H1 (cell line): ENCODE measurements at regions not wholly inside any gene's neighbourhood (a gene's known extent, or its start where the extent isn't known, plus 50 kb on each side); places are given as distances from the start of the nearest gene placed in this dataset.

Source experiments
- CTCF ChIA-PET: fragments of 300-600 bp; sonication (Branson Sonifier 250); formaldehyde crosslinking; loops from one replicate; lab custom pipeline; 2021; ENCODE audit not compliant: partially characterized antibody; lab: Charles Lee
- POLR2A ChIA-PET: fragments of 300-600 bp; sonication (Branson Sonifier 250); formaldehyde crosslinking; loops from one replicate; lab custom pipeline; 2021; ENCODE audit warnings: inconsistent platforms; ENCODE audit not compliant: partially characterized antibody; lab: Charles Lee
- DNase-seq, 2 experiments: peaks; one replicate each; pipeline versions ENCODE4 v3.0.0 to v3.0.0-alpha.2; 2010 to 2022; ENCODE audit warnings: low spot score in 2 of 2, low read depth in 1 of 2, mixed read lengths in 1 of 2
- FAIRE-seq: peaks from 2 replicates; lab custom pipeline; 2011; peaks lifted over from hg19 to GRCh38; lab: Jason Lieb, UNC
- H2AFZ ChIP-seq: 2 replicates; pipeline ENCODE4 v1.8.1; 2012; ENCODE audit warnings: low read length, inconsistent platforms
- H2AK5ac ChIP-seq: 2 replicates; pipeline ENCODE4 v1.6.1; 2013; ENCODE audit warnings: low read depth, low read length
- H2BK120ac ChIP-seq: replicated peaks from 2 replicates; pipeline ENCODE3; 2013; ENCODE audit warnings: low read depth, low read length, inconsistent platforms
- H2BK12ac ChIP-seq: 2 replicates; pipeline ENCODE4 v1.6.1; 2013; ENCODE audit warnings: low read depth, low read length
- H2BK15ac ChIP-seq: 2 replicates; pipeline ENCODE4 v1.6.1; 2013; ENCODE audit warnings: low read length
- H2BK20ac ChIP-seq: 2 replicates; pipeline ENCODE4 v1.6.1; 2013; ENCODE audit warnings: low read length
- H2BK5ac ChIP-seq: 2 replicates; pipeline ENCODE4 v1.6.1; 2013; ENCODE audit warnings: low read depth, low read length
- H3K14ac ChIP-seq: 2 replicates; pipeline ENCODE4 v1.6.1; 2013; ENCODE audit warnings: inconsistent platforms; ENCODE audit not compliant: insufficient read length
- H3K18ac ChIP-seq: 2 replicates; pipeline ENCODE4 v1.6.1; 2013; ENCODE audit warnings: low read length; ENCODE audit errors: extremely low read depth
- H3K23ac ChIP-seq: 2 replicates; pipeline ENCODE4 v1.6.1; 2013; ENCODE audit warnings: inconsistent platforms; ENCODE audit not compliant: insufficient read length
- H3K23me2 ChIP-seq: 2 replicates; pipeline ENCODE4 v1.6.1; 2013; ENCODE audit warnings: low read depth, low read length
- H3K27ac ChIP-seq: 2 replicates; pipeline ENCODE4 v1.6.1; 2011; ENCODE audit warnings: low read depth, low read length, inconsistent platforms
- H3K27me3 ChIP-seq, 4 experiments: replicated peaks in 1 of 4; 1 replicate in 1 of 4; 2 replicates in 3 of 4; pipeline versions ENCODE4 v1.6.1 to v1.8.1; 2011 to 2013; ENCODE audit warnings: low read length in 3 of 4, mild to moderate bottlenecking in 3 of 4, inconsistent platforms in 2 of 4, mixed read lengths in 2 of 4, moderate library complexity in 1 of 4; ENCODE audit not compliant: control insufficient read depth in 3 of 4, insufficient read depth in 3 of 4; ENCODE audit errors: extremely low read depth in 1 of 4
- H3K36me3 ChIP-seq, 4 experiments: 2 replicates each; pipeline versions ENCODE4 v1.6.1 to v1.8.1; 2011 to 2013; ENCODE audit warnings: mild to moderate bottlenecking in 4 of 4, low read length in 3 of 4, moderate library complexity in 2 of 4, control low read depth in 1 of 4, inconsistent platforms in 1 of 4; ENCODE audit not compliant: insufficient read depth in 4 of 4, control insufficient read depth in 2 of 4
- H3K4ac ChIP-seq: replicated peaks from 2 replicates; pipeline ENCODE3; 2013; ENCODE audit warnings: low read length, low read depth, mixed read lengths, inconsistent platforms; ENCODE audit not compliant: insufficient read length
- H3K4me1 ChIP-seq, 4 experiments: replicated peaks in 1 of 4; 1 replicate in 1 of 4; 2 replicates in 3 of 4; pipeline versions ENCODE4 v1.6.1 to v1.8.1; 2011 to 2013; ENCODE audit warnings: low read length in 3 of 4, inconsistent platforms in 2 of 4, mixed read lengths in 1 of 4; ENCODE audit not compliant: insufficient read depth in 4 of 4, control insufficient read depth in 3 of 4
- H3K4me2 ChIP-seq, 2 experiments: 2 replicates each; pipeline versions ENCODE4 v1.6.1 to v1.8.1; 2011 to 2013; ENCODE audit warnings: low read depth in 2 of 2, low read length in 2 of 2, control low read depth in 1 of 2, inconsistent platforms in 1 of 2, mild to moderate bottlenecking in 1 of 2; ENCODE audit not compliant: insufficient read depth in 1 of 2
- H3K4me3 ChIP-seq, 4 experiments: fragments of 200-600, 300-600 bp in 1 of 4; sonication (generic), shearing (Covaris generic), sonication (Bioruptor Twin) in 1 of 4; 2 replicates each; pipeline versions ENCODE4 v1.5.1 to v1.8.1; 2011 to 2016; ENCODE audit warnings: low read length in 4 of 4, low read depth in 3 of 4, control low read depth in 2 of 4, inconsistent platforms in 2 of 4, mild to moderate bottlenecking in 2 of 4, mixed read lengths in 1 of 4, moderate library complexity in 1 of 4; ENCODE audit not compliant: insufficient read depth in 2 of 4; ENCODE audit errors: extremely low read depth in 1 of 4
- H3K56ac ChIP-seq: replicated peaks from 2 replicates; pipeline ENCODE3; 2013; ENCODE audit warnings: low read depth, mild to moderate bottlenecking, mixed read lengths, low read length, inconsistent platforms; ENCODE audit not compliant: insufficient read length
- H3K79me1 ChIP-seq: 2 replicates; pipeline ENCODE4 v1.6.1; 2013; ENCODE audit warnings: low read depth, low read length, control low read depth
- H3K79me2 ChIP-seq, 2 experiments: 2 replicates each; pipeline versions ENCODE4 v1.6.1 to v1.8.1; 2012 to 2013; ENCODE audit warnings: low read length in 2 of 2, mild to moderate bottlenecking in 2 of 2, inconsistent platforms in 1 of 2; ENCODE audit not compliant: insufficient read depth in 2 of 2, control insufficient read depth in 1 of 2
- H3K9ac ChIP-seq, 4 experiments: replicated peaks in 1 of 4; 1 replicate in 1 of 4; 2 replicates in 3 of 4; pipeline versions ENCODE4 v1.6.1 to v1.8.1; 2011 to 2013; ENCODE audit warnings: low read depth in 3 of 4, low read length in 3 of 4, control low read depth in 2 of 4, mild to moderate bottlenecking in 2 of 4, moderate library complexity in 2 of 4, inconsistent platforms in 1 of 4; ENCODE audit errors: extremely low read depth in 1 of 4
- H3K9me3 ChIP-seq, 2 experiments: 2 replicates each; pipeline versions ENCODE4 v1.6.1 to v1.8.1; 2012 to 2013; ENCODE audit warnings: mild to moderate bottlenecking in 2 of 2, moderate library complexity in 2 of 2, control low read depth in 1 of 2, inconsistent platforms in 1 of 2, low read depth in 1 of 2, low read length in 1 of 2, mixed read lengths in 1 of 2; ENCODE audit not compliant: insufficient read depth in 2 of 2
- H4K20me1 ChIP-seq, 2 experiments: replicated peaks in 1 of 2; 2 replicates each; pipeline versions ENCODE3 to v1.8.1; 2011 to 2013; ENCODE audit warnings: inconsistent platforms in 2 of 2, low read length in 2 of 2, mild to moderate bottlenecking in 1 of 2; ENCODE audit not compliant: insufficient read depth in 2 of 2, control insufficient read depth in 1 of 2
- H4K5ac ChIP-seq: 2 replicates; pipeline ENCODE4 v1.6.1; 2013; ENCODE audit warnings: low read length, low read depth, mixed read lengths, inconsistent platforms; ENCODE audit not compliant: insufficient read length
- H4K8ac ChIP-seq: 2 replicates; pipeline ENCODE4 v1.8.0; 2013; ENCODE audit warnings: mild to moderate bottlenecking, moderate library complexity, low read length, inconsistent platforms; ENCODE audit not compliant: insufficient read depth; ENCODE audit errors: extremely low read depth
- H4K91ac ChIP-seq: replicated peaks from 2 replicates; pipeline ENCODE3; 2013; ENCODE audit warnings: low read length, mixed read lengths, inconsistent platforms; ENCODE audit not compliant: insufficient read length
- CTBP2 ChIP-seq: IDR thresholded peaks from 2 replicates; pipeline ENCODE4 v1.7.0; 2011; ENCODE audit warnings: borderline replicate concordance, mild to moderate bottlenecking, moderate library complexity, mixed read lengths, low read length; ENCODE audit not compliant: insufficient read depth, insufficient read length
- POLR2A ChIP-seq, 2 experiments: IDR thresholded peaks; 1 replicate in 1 of 2; 2 replicates in 1 of 2; pipeline ENCODE4 v1.6.1; 2011; ENCODE audit warnings: low read depth in 2 of 2, low read length in 2 of 2, mild to moderate bottlenecking in 2 of 2; ENCODE audit errors: control extremely low read depth in 1 of 2
- SP4 ChIP-seq: IDR thresholded peaks from 2 replicates; pipeline ENCODE4 v1.6.1; 2012; ENCODE audit warnings: low read length, inconsistent platforms
- WGBS, 2 experiments: shearing (Covaris generic) in 1 of 2; methylation state at CpG; one replicate each; pipeline versions ENCODE4 v1.1.6 to v1.1.7; 2013 to 2015; ENCODE audit warnings: low lambda C conversion rate in 2 of 2, mixed read lengths in 2 of 2, inconsistent platforms in 1 of 2, low coverage in 1 of 2, missing lambda C conversion rate in 1 of 2; ENCODE audit not compliant: insufficient replicate concordance in 2 of 2, insufficient coverage in 1 of 2, insufficient read length in 1 of 2; ENCODE audit errors: extremely low coverage in 1 of 2, missing lambda C conversion rate in 1 of 2; 5-methylcytosine and 5-hydroxymethylcytosine counted together
- TF ChIP-seq, protein P1 (sequence below): IDR thresholded peaks from 2 replicates; pipeline ENCODE4 v1.6.1; 2012; ENCODE audit warnings: inconsistent platforms

DNA sequence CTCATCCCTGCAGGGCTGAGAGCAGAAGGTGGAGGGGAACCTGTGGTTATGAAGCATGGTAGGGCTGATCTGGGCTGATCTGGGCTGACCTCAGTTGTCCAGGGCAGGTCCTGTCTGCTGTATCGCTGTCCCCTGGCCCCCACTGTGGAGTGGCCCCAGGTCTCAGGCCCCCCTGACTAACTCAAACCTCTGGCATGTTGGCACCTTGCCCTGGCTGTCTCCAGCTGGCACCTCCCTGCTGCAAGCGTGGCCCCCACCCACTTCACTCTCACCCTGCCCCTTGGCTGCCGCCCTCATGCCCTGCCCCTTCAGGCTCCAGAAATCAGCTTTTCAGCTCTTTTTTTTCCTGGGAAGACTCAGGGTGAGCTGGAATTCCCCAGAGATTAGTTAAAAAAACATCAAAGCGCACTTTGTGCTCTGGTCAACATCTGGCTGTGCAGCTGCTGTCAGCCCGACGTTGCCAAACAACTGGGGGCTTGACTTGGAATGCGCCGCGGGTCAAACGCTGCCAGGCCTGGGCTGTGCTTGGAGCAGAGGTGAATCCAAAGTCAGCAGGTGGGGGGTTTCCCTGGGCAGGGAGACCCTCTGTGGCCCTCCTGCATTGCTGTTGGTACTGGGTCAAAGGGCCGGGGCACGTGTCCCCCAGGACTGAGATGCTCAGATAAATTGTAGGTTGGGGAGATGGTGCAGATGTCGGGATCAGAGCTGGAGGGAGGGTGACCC, 173.8 kb upstream of the HDAC4 start:
- no peaks in the 10 kb centered on the region for H3K27me3 ChIP-seq
- no peak overlapping the region for H3K18ac ChIP-seq
- H2BK120ac ChIP-seq, result no peak overlapping the region
- no peaks in the 10 kb centered on the region for H3K79me1 ChIP-seq
- no peak overlapping the region for H2BK12ac ChIP-seq
- no peak for TF ChIP-seq POLR2A (IDR thresholded peaks at IDR 0.05; ENCODE audit: control extremely low read depth in 1 of 2, low read depth in 2 of 2, low read length in 2 of 2)
- TF ChIP-seq SP4, result no peak
- TF ChIP-seq CTBP2, result no peak
- TF ChIP-seq, protein P1, sequence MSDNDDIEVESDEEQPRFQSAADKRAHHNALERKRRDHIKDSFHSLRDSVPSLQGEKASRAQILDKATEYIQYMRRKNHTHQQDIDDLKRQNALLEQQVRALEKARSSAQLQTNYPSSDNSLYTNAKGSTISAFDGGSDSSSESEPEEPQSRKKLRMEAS, result no peak
- H3K4ac ChIP-seq, result no peak overlapping the region
- H2BK15ac ChIP-seq, result no peak overlapping the region
- no peaks in the 10 kb centered on the region for H3K4me1 ChIP-seq
- H3K4me2 ChIP-seq, result no peak overlapping the region
- DNase-seq (no peak), FAIRE-seq (no peak)
- CTCF ChIA-PET, result interaction anchor here (0.6 kb wide), 1 partner anchor 395 kb away, joined by 3 read pairs; no protein-coding TSS in a partner anchor
- H3K14ac ChIP-seq, result no peak overlapping the region
- 89% methylated on average over 13 of the region's 13 CpGs; no CpG with 5 or more reads in 1 of the 2 experiments for WGBS, 2 experiments
- H3K4me3 ChIP-seq, result no peak overlapping the region
- H3K9ac ChIP-seq, result no peak overlapping the region
- no peak overlapping the region for H2AK5ac ChIP-seq
- no peak overlapping the region for H4K5ac ChIP-seq
- peaks cover 0 to 6% of the 10 kb centered on the region in 2 experiments; a peak in 1 of 4 replicates for H3K9me3 ChIP-seq
- H2BK20ac ChIP-seq, result no peak overlapping the region
- H4K20me1 ChIP-seq, result no peaks in the 10 kb centered on the region
- no peak overlapping the region for H4K91ac ChIP-seq
- H3K56ac ChIP-seq, result no peak overlapping the region
- no peaks in the 10 kb centered on the region for H3K23me2 ChIP-seq
- POLR2A ChIA-PET, result no interaction called here
- no peak overlapping the region for H2AFZ ChIP-seq
- no peak overlapping the region for H3K23ac ChIP-seq
- no peaks in the 10 kb centered on the region for H3K36me3 ChIP-seq
- H3K79me2 ChIP-seq, result no peaks in the 10 kb centered on the region
- no peak overlapping the region for H2BK5ac ChIP-seq
- no peak overlapping the region for H4K8ac ChIP-seq
- no peak overlapping the region for H3K27ac ChIP-seq
